Keratinocyte (primary cell): ENCODE measurements at regions not wholly inside any gene's neighbourhood (a gene's known extent, or its start where the extent isn't known, plus 50 kb on each side); places are given as distances from the start of the nearest gene placed in this dataset.

Source experiments
- DNase-seq: peaks from one replicate; pipeline ENCODE4 v3.0.0-alpha.2; 2011; ENCODE audit warnings: low read depth, missing footprints, low spot score
- FAIRE-seq: peaks from 2 replicates; lab custom pipeline; 2011; peaks lifted over from hg19 to GRCh38; lab: Jason Lieb, UNC
- H2AFZ ChIP-seq: 2 replicates; pipeline ENCODE4 v1.6.0; 2012; ENCODE audit warnings: low read length, control low read depth, inconsistent platforms; ENCODE audit not compliant: control insufficient read depth
- H3K27ac ChIP-seq: 2 replicates; pipeline ENCODE4 v1.5.1; 2011; ENCODE audit warnings: low read length; ENCODE audit not compliant: control insufficient read depth, insufficient read depth
- H3K27me3 ChIP-seq: 3 replicates; pipeline ENCODE4 v1.6.0; 2011; ENCODE audit warnings: low read length; ENCODE audit not compliant: control insufficient read depth, insufficient read depth; ENCODE audit errors: extremely low read depth
- H3K36me3 ChIP-seq, 2 experiments: 2 replicates in 1 of 2; 3 replicates in 1 of 2; pipeline ENCODE4 v1.5.1; 2011; ENCODE audit warnings: low read length in 2 of 2, mild to moderate bottlenecking in 1 of 2; ENCODE audit not compliant: control insufficient read depth in 2 of 2, insufficient read depth in 2 of 2; ENCODE audit errors: extremely low read depth in 1 of 2
- H3K4me1 ChIP-seq: 3 replicates; pipeline ENCODE4 v1.5.1; 2011; ENCODE audit warnings: low read length; ENCODE audit not compliant: control insufficient read depth, insufficient read depth; ENCODE audit errors: extremely low read depth
- H3K4me2 ChIP-seq: 3 replicates; pipeline ENCODE4 v1.6.0; 2011; ENCODE audit warnings: low read depth, low read length; ENCODE audit not compliant: control insufficient read depth, insufficient read depth; ENCODE audit errors: extremely low read depth
- H3K4me3 ChIP-seq, 3 experiments: fragments of 200-600 bp in 1 of 3; sonication (generic) in 1 of 3; 2 replicates in 2 of 3; 3 replicates in 1 of 3; pipeline ENCODE4 v1.5.1; 2011 to 2016; ENCODE audit warnings: low read length in 3 of 3, mild to moderate bottlenecking in 3 of 3, control low read depth in 2 of 3, inconsistent platforms in 1 of 3, low read depth in 1 of 3, mixed read lengths in 1 of 3, mixed run types in 1 of 3, moderate library complexity in 1 of 3; ENCODE audit not compliant: control insufficient read depth in 2 of 3, insufficient read depth in 2 of 3; ENCODE audit errors: extremely low read depth in 1 of 3
- H3K79me2 ChIP-seq: 2 replicates; pipeline ENCODE4 v1.6.0; 2012; ENCODE audit warnings: low read length; ENCODE audit not compliant: control insufficient read depth, insufficient read depth
- H3K9ac ChIP-seq: 3 replicates; pipeline ENCODE4 v1.6.0; 2011; ENCODE audit warnings: low read length; ENCODE audit not compliant: control insufficient read depth, insufficient read depth; ENCODE audit errors: extremely low read depth
- H3K9me1 ChIP-seq: 3 replicates; pipeline ENCODE4 v1.6.0; 2011; ENCODE audit warnings: low read length; ENCODE audit not compliant: control insufficient read depth, insufficient read depth; ENCODE audit errors: extremely low read depth
- H3K9me3 ChIP-seq: 2 replicates; pipeline ENCODE4 v1.5.1; 2012; ENCODE audit warnings: low read depth, low read length; ENCODE audit not compliant: control insufficient read depth
- H4K20me1 ChIP-seq: 3 replicates; pipeline ENCODE4 v1.6.0; 2011; ENCODE audit warnings: low read length; ENCODE audit not compliant: control insufficient read depth, insufficient read depth; ENCODE audit errors: extremely low read depth
- EZH2 ChIP-seq: IDR thresholded peaks from one replicate; pipeline ENCODE4 v1.6.1; 2012; ENCODE audit warnings: inconsistent platforms, mild to moderate bottlenecking, low read length, moderate library complexity
- dilution Hi-C: fragments of 300-500 bp; cut with MboI; formaldehyde crosslinking; loops from one replicate; pipeline ENCODE4 v1.7.0; 2020; ENCODE audit warnings: low sequenced_read_pairs; ENCODE audit not compliant: extremely low pct_ligation_motif_present
- TF ChIP-seq, protein P1 (sequence below), 3 experiments: IDR thresholded peaks in 1 of 3; conservative IDR thresholded peaks in 1 of 3; optimal IDR thresholded peaks in 1 of 3; 2 replicates in 2 of 3; 3 replicates in 1 of 3; pipeline versions ENCODE3 to v1.5.1; 2011; ENCODE audit warnings: low read length in 3 of 3, mild to moderate bottlenecking in 3 of 3, moderate library complexity in 2 of 3, control low read depth in 1 of 3, inconsistent platforms in 1 of 3; ENCODE audit not compliant: insufficient read depth in 2 of 3; ENCODE audit errors: extremely low read depth in 1 of 3

DNA sequence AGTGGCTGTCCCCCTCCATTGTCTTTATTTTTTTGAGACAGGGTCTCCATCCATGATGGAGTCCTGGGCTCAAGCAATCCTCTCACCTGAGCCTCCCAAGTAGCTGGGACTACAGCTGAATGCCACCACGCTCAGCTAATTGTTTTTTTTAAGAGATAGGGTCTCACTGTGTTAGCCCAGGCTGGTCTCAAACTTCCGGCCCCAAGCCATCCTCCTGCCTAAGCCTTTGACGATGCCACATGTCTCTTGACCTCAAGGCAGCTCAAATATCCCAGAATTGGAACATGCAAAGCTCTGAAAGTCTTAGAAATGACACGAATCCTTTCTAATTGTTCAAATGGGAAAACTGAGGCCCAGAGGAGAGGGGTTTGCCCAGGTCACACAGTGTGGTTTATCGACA lies 75.4 kb upstream of the ZNF423 start:
- Histone ChIP-seq H3K9me3 (no peaks in the 10 kb centered on the region), H3K9me1 (no peaks in the 10 kb centered on the region), H3K4me3 (no peak overlapping the region), H3K27ac (no peak overlapping the region), H3K4me1 (peaks cover 6% of the 10 kb centered on the region), H3K36me3 (no peaks in the 10 kb centered on the region), H3K4me2 (no peak overlapping the region), H4K20me1 (no peaks in the 10 kb centered on the region), H2AFZ (no peak overlapping the region), H3K27me3 (peaks cover 8% of the 10 kb centered on the region), H3K9ac (no peak overlapping the region), H3K79me2 (no peaks in the 10 kb centered on the region)
- TF ChIP-seq, protein P1, sequence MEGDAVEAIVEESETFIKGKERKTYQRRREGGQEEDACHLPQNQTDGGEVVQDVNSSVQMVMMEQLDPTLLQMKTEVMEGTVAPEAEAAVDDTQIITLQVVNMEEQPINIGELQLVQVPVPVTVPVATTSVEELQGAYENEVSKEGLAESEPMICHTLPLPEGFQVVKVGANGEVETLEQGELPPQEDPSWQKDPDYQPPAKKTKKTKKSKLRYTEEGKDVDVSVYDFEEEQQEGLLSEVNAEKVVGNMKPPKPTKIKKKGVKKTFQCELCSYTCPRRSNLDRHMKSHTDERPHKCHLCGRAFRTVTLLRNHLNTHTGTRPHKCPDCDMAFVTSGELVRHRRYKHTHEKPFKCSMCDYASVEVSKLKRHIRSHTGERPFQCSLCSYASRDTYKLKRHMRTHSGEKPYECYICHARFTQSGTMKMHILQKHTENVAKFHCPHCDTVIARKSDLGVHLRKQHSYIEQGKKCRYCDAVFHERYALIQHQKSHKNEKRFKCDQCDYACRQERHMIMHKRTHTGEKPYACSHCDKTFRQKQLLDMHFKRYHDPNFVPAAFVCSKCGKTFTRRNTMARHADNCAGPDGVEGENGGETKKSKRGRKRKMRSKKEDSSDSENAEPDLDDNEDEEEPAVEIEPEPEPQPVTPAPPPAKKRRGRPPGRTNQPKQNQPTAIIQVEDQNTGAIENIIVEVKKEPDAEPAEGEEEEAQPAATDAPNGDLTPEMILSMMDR (optimal IDR thresholded peaks at IDR 0.05 in 1 of 3, IDR thresholded peaks at IDR 0.05 in 1 of 3, conservative IDR thresholded peaks at IDR 0.05 in 1 of 3; ENCODE audit: extremely low read depth in 1 of 3, insufficient read depth in 2 of 3, low read length in 3 of 3) = no peak
- no peak for TF ChIP-seq EZH2
- dilution Hi-C loops = no loop called here
- FAIRE-seq (no peak), DNase-seq (no peak)

DNA sequence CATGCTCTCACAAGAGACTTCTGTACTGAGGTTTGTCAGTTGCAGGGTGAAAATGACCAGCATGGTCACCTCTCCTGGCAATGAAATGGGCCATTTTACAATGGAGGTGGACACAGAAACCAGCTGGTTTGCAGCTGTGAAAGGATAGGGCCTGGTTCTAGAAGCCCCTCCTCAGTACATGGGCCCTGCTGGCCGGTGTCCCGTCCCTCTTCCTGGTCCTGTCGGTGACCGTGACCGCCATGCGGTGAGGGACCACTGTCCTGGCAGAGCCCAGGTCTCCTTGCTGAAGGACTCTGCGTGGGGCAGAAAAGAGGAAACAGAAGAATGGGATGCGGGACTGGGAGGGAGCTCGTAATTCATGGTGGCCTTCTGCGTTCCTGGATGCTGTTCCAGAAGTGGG lies 76.0 kb upstream of the ZNF423 start:
- peaks cover 6% of the 10 kb centered on the region for H3K4me1 ChIP-seq
- DNase-seq = no peak
- dilution Hi-C loops = no loop called here
- no peaks in the 10 kb centered on the region for H3K36me3 ChIP-seq
- no peak overlapping the region for H3K27ac ChIP-seq
- no peaks in the 10 kb centered on the region for H3K79me2 ChIP-seq
- peaks cover 8% of the 10 kb centered on the region for H3K27me3 ChIP-seq
- no peaks in the 10 kb centered on the region for H3K9me1 ChIP-seq
- no peak overlapping the region for H3K4me2 ChIP-seq
- no peaks in the 10 kb centered on the region for H3K9me3 ChIP-seq
- no peak overlapping the region for H2AFZ ChIP-seq
- no peak for TF ChIP-seq EZH2
- TF ChIP-seq, protein P1 (optimal IDR thresholded peaks at IDR 0.05 in 1 of 3, IDR thresholded peaks at IDR 0.05 in 1 of 3, conservative IDR thresholded peaks at IDR 0.05 in 1 of 3; ENCODE audit: extremely low read depth in 1 of 3, insufficient read depth in 2 of 3, low read length in 3 of 3) = no peak
- no peaks in the 10 kb centered on the region for H4K20me1 ChIP-seq
- no peak overlapping the region for H3K4me3 ChIP-seq
- H3K9ac ChIP-seq = no peak overlapping the region
- FAIRE-seq = no peak
